ENCODE measurements at regions not wholly inside any gene's neighbourhood (a gene's known extent, or its start where the extent isn't known, plus 50 kb on each side); places are given as distances from the start of the nearest gene placed in this dataset.

DNA sequence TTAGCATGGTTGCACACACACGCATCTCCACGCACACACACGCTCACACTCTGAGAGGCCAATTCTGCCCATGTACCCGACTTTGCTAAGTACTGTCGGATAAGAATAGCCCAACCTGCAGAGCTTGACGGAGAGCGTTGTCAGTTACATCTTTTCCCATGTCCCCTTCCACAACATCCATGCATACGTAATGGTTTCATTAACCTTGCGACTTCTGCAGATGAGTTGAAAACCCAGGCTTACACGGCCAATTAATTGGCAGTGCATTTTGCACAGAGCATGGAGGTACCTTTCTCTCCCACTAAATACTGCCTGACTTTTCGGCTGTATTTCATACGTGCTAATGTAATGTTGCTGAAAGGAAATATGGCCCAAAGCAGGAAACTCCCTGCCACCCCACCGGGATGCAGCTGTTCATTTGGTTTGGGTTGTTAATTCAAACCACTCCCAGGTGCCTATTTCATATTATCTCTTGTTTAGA, 291.2 kb upstream of the HABP2 start:
- TF ChIP-seq, protein P1, sequence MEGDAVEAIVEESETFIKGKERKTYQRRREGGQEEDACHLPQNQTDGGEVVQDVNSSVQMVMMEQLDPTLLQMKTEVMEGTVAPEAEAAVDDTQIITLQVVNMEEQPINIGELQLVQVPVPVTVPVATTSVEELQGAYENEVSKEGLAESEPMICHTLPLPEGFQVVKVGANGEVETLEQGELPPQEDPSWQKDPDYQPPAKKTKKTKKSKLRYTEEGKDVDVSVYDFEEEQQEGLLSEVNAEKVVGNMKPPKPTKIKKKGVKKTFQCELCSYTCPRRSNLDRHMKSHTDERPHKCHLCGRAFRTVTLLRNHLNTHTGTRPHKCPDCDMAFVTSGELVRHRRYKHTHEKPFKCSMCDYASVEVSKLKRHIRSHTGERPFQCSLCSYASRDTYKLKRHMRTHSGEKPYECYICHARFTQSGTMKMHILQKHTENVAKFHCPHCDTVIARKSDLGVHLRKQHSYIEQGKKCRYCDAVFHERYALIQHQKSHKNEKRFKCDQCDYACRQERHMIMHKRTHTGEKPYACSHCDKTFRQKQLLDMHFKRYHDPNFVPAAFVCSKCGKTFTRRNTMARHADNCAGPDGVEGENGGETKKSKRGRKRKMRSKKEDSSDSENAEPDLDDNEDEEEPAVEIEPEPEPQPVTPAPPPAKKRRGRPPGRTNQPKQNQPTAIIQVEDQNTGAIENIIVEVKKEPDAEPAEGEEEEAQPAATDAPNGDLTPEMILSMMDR (conservative IDR thresholded peaks at IDR 0.05): no peak
- TF ChIP-seq EZH2 (IDR thresholded peaks at IDR 0.05; ENCODE audit: low read depth): no peak

All from PC-9 (cell line).